ENCODE measurements at regions not wholly inside any gene's neighbourhood (a gene's known extent, or its start where the extent isn't known, plus 50 kb on each side); places are given as distances from the start of the nearest gene placed in this dataset.
A peak's percentile ranks its signal among the peaks of the same experiment; 100 is the strongest.

- H3K4me3 ChIP-seq, result no peak overlapping the region
- H3K27ac ChIP-seq, result peak overlapping the region; percentile 8
- no peaks in the 10 kb centered on the region for H3K9me3 ChIP-seq
Observed at GRCh38 chr13:74061926-74062595, 72.1 kb downstream of the KLF12 start.

DNA sequence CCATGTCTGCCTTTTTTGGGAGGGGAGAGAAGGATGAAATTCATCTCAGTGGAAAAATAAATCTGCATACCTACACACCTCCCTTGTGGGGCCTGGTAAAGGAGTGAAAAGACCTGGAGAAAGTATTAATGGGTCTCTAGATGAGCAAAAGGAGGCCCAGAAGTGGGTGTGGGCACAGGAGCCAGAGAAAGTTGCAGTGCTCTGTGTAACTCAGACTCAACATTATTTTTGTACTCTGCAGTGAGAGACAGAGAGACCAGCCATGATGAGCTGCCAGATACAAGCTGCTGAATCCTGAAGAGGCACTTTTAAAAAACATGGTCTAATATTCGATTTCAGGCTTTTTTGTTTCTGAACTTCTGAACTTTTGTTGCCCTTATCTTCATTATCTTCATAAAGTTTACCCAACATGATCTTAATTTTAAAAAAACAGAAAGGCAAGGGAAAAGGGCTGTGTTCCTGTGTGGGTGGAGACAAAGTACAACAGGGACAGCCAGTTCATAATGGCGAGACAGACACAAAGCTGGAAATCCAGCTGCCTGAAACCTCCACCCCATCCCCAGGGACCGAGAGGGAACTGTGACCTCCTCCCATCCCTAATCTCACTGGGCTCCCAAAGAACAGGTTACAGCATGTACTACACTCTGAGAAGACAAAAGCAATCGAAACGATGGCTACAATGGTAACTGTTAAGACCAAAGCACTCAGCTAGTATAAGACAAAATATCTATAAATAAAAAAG is 77.2 kb downstream of the KLF12 start:
- Histone ChIP-seq H3K9me3 (no peaks in the 10 kb centered on the region), H3K9ac (ENCODE audit: low read depth in 2 of 2, low read length in 2 of 2) (no peak overlapping the region), H3K36me3 (no peaks in the 10 kb centered on the region), H3K27me3 (no peaks in the 10 kb centered on the region), H3K27ac (no peak overlapping the region), H3K4me3 (no peak overlapping the region), H3K4me1 (no peaks in the 10 kb centered on the region)
- DNase-seq, result no peak
- intact Hi-C loops (cut with DNase I), result no loop called here
- no peak for TF ChIP-seq CTCF (IDR thresholded peaks at IDR 0.05)

More at GRCh38 chr13:74061926-74062595, 72.1 kb downstream of the KLF12 start:
- H3K4me1 ChIP-seq, result no peaks in the 10 kb centered on the region
- DNase-seq, result no peak
- H3K36me3 ChIP-seq, result no peaks in the 10 kb centered on the region
- TF ChIP-seq CTCF (IDR thresholded peaks at IDR 0.05), result no peak
- no peaks in the 10 kb centered on the region for H3K27me3 ChIP-seq
- no peak overlapping the region for H3K9ac ChIP-seq (ENCODE audit: low read depth in 2 of 2, low read length in 2 of 2)
- intact Hi-C loops (cut with DNase I), result no loop called here

DNA sequence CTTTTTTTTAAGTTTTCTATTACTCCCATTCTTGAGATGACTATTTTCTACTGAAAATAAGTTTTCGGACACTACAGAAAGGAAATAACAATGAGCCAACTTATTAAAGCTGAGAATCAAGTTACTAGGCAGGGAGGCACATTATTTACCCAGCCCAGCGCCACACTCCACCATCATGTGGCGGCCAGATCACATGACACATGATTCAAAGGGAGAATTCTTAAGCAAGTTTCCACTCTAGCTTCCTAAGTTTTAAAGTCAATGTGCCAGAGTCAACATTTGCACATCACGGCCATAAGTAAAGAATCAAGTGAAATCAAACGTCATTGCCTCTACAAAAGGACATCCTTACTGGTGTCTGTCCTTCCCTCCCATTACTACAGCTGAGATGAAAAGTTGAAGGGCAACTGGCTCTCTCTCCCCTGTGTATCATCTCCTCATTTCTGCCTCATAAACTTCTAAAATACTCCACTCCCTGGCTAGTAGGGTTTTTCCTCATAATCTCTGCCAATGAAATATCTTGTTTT is 81.7 kb downstream of the KLF12 start:
- Histone ChIP-seq H3K27ac (no peak overlapping the region), H3K27me3 (no peaks in the 10 kb centered on the region), H3K9ac (ENCODE audit: low read depth in 2 of 2, low read length in 2 of 2) (no peak overlapping the region), H3K4me1 (no peaks in the 10 kb centered on the region), H3K36me3 (no peaks in the 10 kb centered on the region), H3K4me3 (no peak overlapping the region), H3K9me3 (no peaks in the 10 kb centered on the region)
- no peak for TF ChIP-seq CTCF (IDR thresholded peaks at IDR 0.05)
- DNase-seq, result no peak
- intact Hi-C loops (cut with DNase I), result no loop called here

DNA sequence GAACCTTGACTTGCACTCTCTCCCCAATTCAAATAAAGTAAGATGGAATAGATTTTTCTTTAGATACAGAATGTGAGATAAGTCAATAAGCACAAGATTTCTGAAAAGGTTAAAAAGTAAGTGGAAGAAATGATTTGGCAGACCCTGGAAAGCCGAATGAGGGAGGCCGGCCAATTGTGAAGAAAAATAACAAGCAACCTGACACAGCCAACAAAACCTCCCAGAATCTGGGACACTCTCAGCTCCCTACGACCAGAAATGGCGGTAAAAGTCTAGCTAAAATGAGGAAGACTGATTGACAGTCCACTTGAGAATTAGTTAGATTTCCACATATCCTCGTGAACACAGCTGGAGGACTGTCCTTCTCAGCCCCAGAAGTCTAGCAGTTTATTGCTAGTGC is 85.4 kb downstream of the KLF12 start:
- H3K4me3 ChIP-seq, result no peak overlapping the region
- DNase-seq, result no peak
- no peak overlapping the region for H3K27ac ChIP-seq
- intact Hi-C loops (cut with DNase I), result loop anchor here (10.0 kb wide), 1 partner anchor 76 kb away; no protein-coding TSS in a partner anchor
- no peaks in the 10 kb centered on the region for H3K36me3 ChIP-seq
- no peak for TF ChIP-seq CTCF (IDR thresholded peaks at IDR 0.05)
- H3K9ac ChIP-seq (ENCODE audit: low read depth in 2 of 2, low read length in 2 of 2), result no peak overlapping the region
- H3K27me3 ChIP-seq, result no peaks in the 10 kb centered on the region
- no peaks in the 10 kb centered on the region for H3K4me1 ChIP-seq
- H3K9me3 ChIP-seq, result no peaks in the 10 kb centered on the region

- peak; percentile 55 for DNase-seq
Observed at GRCh38 chr13:74047931-74048600, 86.1 kb downstream of the KLF12 start.

More at GRCh38 chr13:74047931-74048600, 86.1 kb downstream of the KLF12 start:
- no peak for TF ChIP-seq CTCF (IDR thresholded peaks at IDR 0.05)
- intact Hi-C loops (cut with DNase I), result loop anchor here (10.0 kb wide), 1 partner anchor 77 kb away; no protein-coding TSS in a partner anchor
- H3K9ac ChIP-seq (ENCODE audit: low read depth in 2 of 2, low read length in 2 of 2), result no peak overlapping the region
- no peaks in the 10 kb centered on the region for H3K4me1 ChIP-seq
- no peak overlapping the region for H3K4me3 ChIP-seq
- H3K27me3 ChIP-seq, result no peaks in the 10 kb centered on the region
- H3K27ac ChIP-seq, result no peak overlapping the region
- no peaks in the 10 kb centered on the region for H3K9me3 ChIP-seq
- H3K36me3 ChIP-seq, result no peaks in the 10 kb centered on the region

All from colonic mucosa (tissue), 4 donors.